ENCODE measurements at regions not wholly inside any gene's neighbourhood (a gene's known extent, or its start where the extent isn't known, plus 50 kb on each side); places are given as distances from the start of the nearest gene placed in this dataset.
A peak's percentile ranks its signal among the peaks of the same experiment; 100 is the strongest.

GRCh38 chr18:34122724-34123334, 101.9 kb downstream of the NOL4 start:
- no peaks in the 10 kb centered on the region for H3K4me1 ChIP-seq (ENCODE audit: low read length)
- H3F3A ChIP-seq (ENCODE audit: insufficient read depth, low read length) = no peaks in the 10 kb centered on the region
- no peaks in the 10 kb centered on the region for H3K79me2 ChIP-seq (ENCODE audit: low read length)
- no peaks in the 10 kb centered on the region for H3K9me2 ChIP-seq (replicated peaks; ENCODE audit: insufficient read depth, low read length)
- DNase-seq = peak; percentile 63
- no peaks in the 10 kb centered on the region for H3K27me3 ChIP-seq (replicated peaks; ENCODE audit: insufficient read depth, low read length)
- TF ChIP-seq CTCF (IDR thresholded peaks at IDR 0.05; ENCODE audit: low read length) (peak; percentile 74), EZH2phosphoT487 (IDR thresholded peaks at IDR 0.05; ENCODE audit: low read length) (no peak), EZH2 (optimal IDR thresholded peaks at IDR 0.05; ENCODE audit: low read depth, low read length) (no peak)
- H3K36me3 ChIP-seq (replicated peaks; ENCODE audit: insufficient read depth, low read length) = no peaks in the 10 kb centered on the region
- H2AFZ ChIP-seq (ENCODE audit: low read length) = no peak overlapping the region
- H3K9ac ChIP-seq (ENCODE audit: low read length) = no peak overlapping the region
- no peak overlapping the region for H3K4me2 ChIP-seq (ENCODE audit: low read depth, low read length)
- no peak overlapping the region for H3K4me3 ChIP-seq (ENCODE audit: low read length)
- H4K20me1 ChIP-seq (ENCODE audit: insufficient read depth, low read length) = no peaks in the 10 kb centered on the region
- H3K27ac ChIP-seq (ENCODE audit: low read length) = no peak overlapping the region
- no peaks in the 10 kb centered on the region for H3K9me3 ChIP-seq (replicated peaks; ENCODE audit: insufficient read depth, low read length)

GRCh38 chr18:34121200-34121721, 103.5 kb downstream of the NOL4 start:
- no peak for DNase-seq
- Histone ChIP-seq H3K4me2 (ENCODE audit: low read depth, low read length) (no peak overlapping the region), H3K79me2 (ENCODE audit: low read length) (no peaks in the 10 kb centered on the region), H3K27ac (ENCODE audit: low read length) (no peak overlapping the region), H2AFZ (ENCODE audit: low read length) (no peak overlapping the region), H3K9me2 (replicated peaks; ENCODE audit: insufficient read depth, low read length) (no peaks in the 10 kb centered on the region), H3K9ac (ENCODE audit: low read length) (no peak overlapping the region), H3K4me3 (ENCODE audit: low read length) (no peak overlapping the region), H3K4me1 (ENCODE audit: low read length) (no peaks in the 10 kb centered on the region), H4K20me1 (ENCODE audit: insufficient read depth, low read length) (no peaks in the 10 kb centered on the region), H3K36me3 (replicated peaks; ENCODE audit: insufficient read depth, low read length) (no peaks in the 10 kb centered on the region), H3F3A (ENCODE audit: insufficient read depth, low read length) (no peaks in the 10 kb centered on the region), H3K27me3 (replicated peaks; ENCODE audit: insufficient read depth, low read length) (no peaks in the 10 kb centered on the region), H3K9me3 (replicated peaks; ENCODE audit: insufficient read depth, low read length) (no peaks in the 10 kb centered on the region)
- TF ChIP-seq EZH2phosphoT487 (IDR thresholded peaks at IDR 0.05; ENCODE audit: low read length) = no peak
- TF ChIP-seq EZH2 (optimal IDR thresholded peaks at IDR 0.05; ENCODE audit: low read depth, low read length) = no peak
- no peak for TF ChIP-seq CTCF (IDR thresholded peaks at IDR 0.05; ENCODE audit: low read length)

GRCh38 chr18:34120294-34120693, 104.4 kb downstream of the NOL4 start:
- Histone ChIP-seq H3K27me3 (replicated peaks; ENCODE audit: insufficient read depth, low read length) (no peaks in the 10 kb centered on the region), H2AFZ (ENCODE audit: low read length) (no peak overlapping the region), H3K79me2 (ENCODE audit: low read length) (no peaks in the 10 kb centered on the region), H3K9ac (ENCODE audit: low read length) (no peak overlapping the region), H3K9me2 (replicated peaks; ENCODE audit: insufficient read depth, low read length) (no peaks in the 10 kb centered on the region), H3F3A (ENCODE audit: insufficient read depth, low read length) (no peaks in the 10 kb centered on the region), H3K4me1 (ENCODE audit: low read length) (no peaks in the 10 kb centered on the region), H3K27ac (ENCODE audit: low read length) (no peak overlapping the region), H3K4me3 (ENCODE audit: low read length) (no peak overlapping the region), H4K20me1 (ENCODE audit: insufficient read depth, low read length) (no peaks in the 10 kb centered on the region), H3K36me3 (replicated peaks; ENCODE audit: insufficient read depth, low read length) (no peaks in the 10 kb centered on the region), H3K9me3 (replicated peaks; ENCODE audit: insufficient read depth, low read length) (no peaks in the 10 kb centered on the region), H3K4me2 (ENCODE audit: low read depth, low read length) (no peak overlapping the region)
- TF ChIP-seq EZH2 (optimal IDR thresholded peaks at IDR 0.05; ENCODE audit: low read depth, low read length) = no peak
- no peak for TF ChIP-seq CTCF (IDR thresholded peaks at IDR 0.05; ENCODE audit: low read length)
- DNase-seq = no peak
